Transverse colon (tissue), 3 donors: ENCODE measurements at regions not wholly inside any gene's neighbourhood (a gene's known extent, or its start where the extent isn't known, plus 50 kb on each side); places are given as distances from the start of the nearest gene placed in this dataset.

Experiments
- EP300 ChIP-seq: sonication (generic); formaldehyde crosslinking; IDR thresholded peaks from one replicate; pipeline ENCODE4 v1.6.1; 2017; ENCODE audit warnings: antibody characterized with exemption, low read depth
- POLR2A ChIP-seq: fragments of 450-650 bp; IDR thresholded peaks from one replicate; pipeline ENCODE4 v1.6.1; 2016; ENCODE audit warnings: antibody characterized with exemption, mild to moderate bottlenecking, moderate library complexity
- TF ChIP-seq, protein P1 (sequence below), 5 experiments: fragments of 200-600 bp in 3 of 5; fragments of 450-650 bp in 2 of 5; sonication (generic) in 3 of 5; IDR thresholded peaks; 1 replicate in 2 of 5; 2 replicates in 3 of 5; pipeline ENCODE4 v1.5.1; 2016 to 2017; ENCODE audit warnings: antibody characterized with exemption in 5 of 5, inconsistent platforms in 3 of 5, mild to moderate bottlenecking in 2 of 5, moderate library complexity in 1 of 5

DNA sequence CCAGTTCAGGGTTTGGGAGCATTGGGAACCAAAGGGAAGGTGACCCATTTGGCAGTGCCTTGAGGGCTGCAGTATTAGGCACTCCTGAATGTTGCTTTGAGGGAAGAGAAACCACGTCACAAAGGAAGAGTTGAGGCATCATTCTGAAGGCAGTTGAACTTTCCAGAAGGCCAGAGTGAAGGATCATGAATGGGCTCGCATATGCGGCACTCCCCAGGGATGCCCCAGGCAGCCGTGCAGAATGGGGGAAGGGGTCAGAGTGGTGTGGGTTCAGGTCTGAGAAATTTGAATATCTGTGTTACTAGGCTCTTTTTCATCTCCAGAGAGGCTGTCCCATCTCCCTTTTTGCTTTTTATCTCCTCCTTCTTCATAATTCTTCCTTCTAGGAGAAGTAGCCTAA, 60.6 kb upstream of the HMHB1 start:
- TF ChIP-seq, protein P1, sequence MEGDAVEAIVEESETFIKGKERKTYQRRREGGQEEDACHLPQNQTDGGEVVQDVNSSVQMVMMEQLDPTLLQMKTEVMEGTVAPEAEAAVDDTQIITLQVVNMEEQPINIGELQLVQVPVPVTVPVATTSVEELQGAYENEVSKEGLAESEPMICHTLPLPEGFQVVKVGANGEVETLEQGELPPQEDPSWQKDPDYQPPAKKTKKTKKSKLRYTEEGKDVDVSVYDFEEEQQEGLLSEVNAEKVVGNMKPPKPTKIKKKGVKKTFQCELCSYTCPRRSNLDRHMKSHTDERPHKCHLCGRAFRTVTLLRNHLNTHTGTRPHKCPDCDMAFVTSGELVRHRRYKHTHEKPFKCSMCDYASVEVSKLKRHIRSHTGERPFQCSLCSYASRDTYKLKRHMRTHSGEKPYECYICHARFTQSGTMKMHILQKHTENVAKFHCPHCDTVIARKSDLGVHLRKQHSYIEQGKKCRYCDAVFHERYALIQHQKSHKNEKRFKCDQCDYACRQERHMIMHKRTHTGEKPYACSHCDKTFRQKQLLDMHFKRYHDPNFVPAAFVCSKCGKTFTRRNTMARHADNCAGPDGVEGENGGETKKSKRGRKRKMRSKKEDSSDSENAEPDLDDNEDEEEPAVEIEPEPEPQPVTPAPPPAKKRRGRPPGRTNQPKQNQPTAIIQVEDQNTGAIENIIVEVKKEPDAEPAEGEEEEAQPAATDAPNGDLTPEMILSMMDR (IDR thresholded peaks at IDR 0.05) = no peak
- TF ChIP-seq POLR2A (no peak), EP300 (no peak)
